Right kidney (tissue), 1 donor: ENCODE measurements at regions not wholly inside any gene's neighbourhood (a gene's known extent, or its start where the extent isn't known, plus 50 kb on each side); places are given as distances from the start of the nearest gene placed in this dataset.

Experiments used
- DNase-seq: peaks from one replicate; pipeline ENCODE4 v3.0.0-alpha.2; 2016

DNA sequence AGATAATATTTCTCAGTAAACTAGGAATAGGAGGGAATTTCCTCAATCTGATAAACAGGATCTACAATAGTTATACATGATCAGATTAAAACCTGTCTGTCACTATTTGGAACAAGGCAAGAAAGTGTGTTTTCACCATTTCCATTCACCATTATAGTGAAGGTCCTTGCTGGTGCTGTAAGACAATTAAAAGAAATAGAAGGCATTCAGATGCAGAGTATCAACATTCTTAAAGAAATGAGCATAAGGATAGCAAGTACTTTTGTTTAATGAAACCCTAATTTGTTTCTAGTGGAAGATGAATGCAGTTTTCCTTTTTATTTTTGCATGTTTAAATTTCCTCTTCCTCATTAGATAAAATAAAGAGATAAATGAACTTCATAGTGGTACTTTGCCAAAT, 693.7 kb downstream of the PLCL1 start:
- DNase-seq: no peak

DNA sequence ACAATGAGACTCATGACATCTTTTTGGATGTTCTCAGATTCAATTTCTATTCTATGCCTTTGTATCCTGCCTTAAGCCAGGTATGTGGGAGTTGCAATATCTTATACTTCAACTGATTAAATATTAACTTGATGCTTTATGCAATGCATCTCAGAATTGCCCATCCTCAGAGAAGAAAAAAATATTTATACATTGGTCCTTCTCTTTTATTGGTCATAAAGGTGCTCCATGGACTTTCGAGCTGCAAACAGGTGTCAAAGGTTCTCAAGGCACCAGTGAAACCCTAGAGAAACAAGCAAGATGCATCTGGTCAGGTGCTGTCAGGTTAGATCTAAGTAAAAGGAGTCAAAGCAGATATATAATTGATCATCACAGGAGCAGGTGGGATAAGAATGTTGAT, 690.5 kb downstream of the PLCL1 start:
- DNase-seq: no peak

DNA sequence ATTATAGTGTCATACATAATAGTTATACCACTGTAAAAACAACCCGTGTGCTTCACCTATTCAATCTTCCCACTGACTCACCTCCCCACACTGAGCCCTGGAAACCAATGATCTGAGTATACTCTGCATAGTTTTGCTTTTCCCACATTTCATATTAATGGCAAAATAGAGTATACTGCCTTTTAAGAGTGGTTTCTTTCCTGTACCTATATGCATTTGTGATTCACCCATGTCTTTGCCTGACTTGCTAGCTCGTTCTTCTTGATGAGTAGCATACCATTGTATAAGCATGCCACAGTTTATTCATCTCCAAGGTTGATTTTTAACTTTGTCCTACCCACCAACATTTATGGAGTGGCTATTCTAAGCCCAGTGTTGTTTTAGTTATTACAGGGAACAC, 686.4 kb downstream of the PLCL1 start:
- no peak for DNase-seq

- DNase-seq: no peak
Measured at GRCh38 chr2:198488964-198489363, 684.6 kb downstream of the PLCL1 start.

DNA sequence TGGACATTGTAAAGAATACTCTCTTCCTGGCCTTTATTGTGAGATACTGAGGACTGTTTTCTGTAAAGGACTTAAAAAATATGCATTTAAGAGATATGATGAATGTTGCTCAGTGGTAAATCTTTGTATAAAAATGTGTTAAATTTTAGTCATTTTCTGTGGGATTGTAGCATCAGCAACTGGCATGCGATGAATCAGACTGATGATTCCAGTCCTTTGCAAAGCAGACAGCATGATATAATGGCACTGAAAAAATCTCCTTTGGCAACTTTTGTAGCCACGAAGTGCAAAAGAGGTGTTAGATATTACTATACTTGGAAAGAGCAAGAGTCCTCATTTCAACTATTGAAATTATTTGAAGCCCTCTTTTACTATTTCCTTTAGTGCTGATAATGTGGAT, 678.7 kb downstream of the PLCL1 start:
- no peak for DNase-seq

DNA sequence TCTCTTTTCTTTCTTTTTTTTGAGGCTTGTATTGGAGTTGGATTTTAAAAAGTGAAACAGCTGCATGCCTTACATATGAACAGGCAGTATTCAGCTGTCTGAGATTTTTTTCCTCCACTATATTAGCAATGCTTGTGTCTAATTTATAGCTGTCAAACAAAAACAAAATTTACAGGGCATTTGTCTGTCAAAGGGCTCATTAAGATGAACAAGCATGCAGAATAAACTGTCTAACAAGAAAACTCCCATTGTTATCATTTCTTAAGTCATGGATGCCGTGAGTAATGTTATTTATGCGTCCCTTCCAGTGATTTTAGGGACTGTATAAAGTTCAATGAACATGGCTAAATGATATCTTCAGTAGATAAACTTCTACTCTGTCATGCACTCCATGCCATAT, 674.7 kb downstream of the PLCL1 start:
- DNase-seq: no peak

- no peak for DNase-seq
Measured at GRCh38 chr2:198478361-198478760, 674.0 kb downstream of the PLCL1 start.

GRCh38 chr2:198476007-198476406, 671.6 kb downstream of the PLCL1 start:
- no peak for DNase-seq

DNA sequence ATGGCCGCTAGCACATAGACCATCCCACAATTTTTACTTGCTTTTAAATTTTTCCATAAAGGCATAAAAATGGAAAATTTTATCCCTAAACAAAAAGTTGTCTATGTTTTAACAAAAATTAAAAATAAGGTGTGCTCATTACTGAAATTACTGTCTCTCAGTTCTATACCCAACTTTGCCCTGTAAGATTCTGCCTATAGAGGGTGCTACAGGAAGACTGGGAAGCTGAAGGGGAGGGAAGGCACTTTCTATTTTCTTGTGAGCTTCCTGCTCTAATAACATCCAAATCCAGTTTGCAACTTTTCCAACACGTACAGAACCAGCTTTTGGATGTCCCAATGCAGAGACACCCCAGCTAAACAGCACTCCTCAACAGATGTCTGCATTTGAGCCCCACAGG, 666.9 kb downstream of the PLCL1 start:
- no peak for DNase-seq

DNA sequence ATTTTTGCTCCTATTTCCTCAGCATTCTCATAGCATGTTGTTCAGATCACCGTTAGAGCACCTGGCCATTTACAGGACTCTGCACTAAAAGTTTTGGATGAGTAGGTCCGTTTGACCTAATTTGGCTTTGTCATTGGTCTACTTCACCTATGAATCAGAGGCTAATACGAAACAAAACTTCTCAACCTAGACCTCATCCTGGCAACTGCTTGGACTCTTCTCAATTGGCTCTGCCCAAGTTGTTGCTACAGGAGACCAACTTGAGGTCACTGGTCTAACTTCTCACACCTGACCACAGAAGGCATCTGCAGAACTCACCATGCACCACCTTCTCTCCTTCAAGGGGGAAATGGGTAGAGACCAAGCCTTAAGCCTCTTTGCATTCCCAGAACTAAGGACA, 663.7 kb downstream of the PLCL1 start:
- no peak for DNase-seq

DNA sequence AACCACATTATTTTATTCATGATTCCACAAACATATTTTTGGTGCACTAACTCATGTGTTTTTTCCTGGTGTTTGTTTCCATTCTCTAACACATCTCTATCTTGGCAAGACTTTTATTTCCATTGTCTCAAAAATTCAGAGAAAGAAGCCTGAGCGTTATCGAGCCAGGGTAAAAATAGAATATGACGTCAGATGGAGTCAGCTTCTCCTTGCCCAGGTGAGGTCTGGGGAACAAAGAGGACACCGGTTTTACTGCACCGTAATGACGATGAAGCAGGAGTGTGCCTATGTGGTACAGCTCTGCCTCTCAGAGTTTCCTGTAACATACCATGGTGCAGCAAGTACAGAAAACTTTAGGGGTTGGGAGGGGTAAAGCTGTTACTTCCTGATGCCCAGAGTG, 661.6 kb downstream of the PLCL1 start:
- no peak for DNase-seq

- DNase-seq: no peak
Measured at GRCh38 chr2:198456418-198456817, 652.0 kb downstream of the PLCL1 start.

GRCh38 chr2:198453866-198454265, 649.5 kb downstream of the PLCL1 start:
- no peak for DNase-seq

DNA sequence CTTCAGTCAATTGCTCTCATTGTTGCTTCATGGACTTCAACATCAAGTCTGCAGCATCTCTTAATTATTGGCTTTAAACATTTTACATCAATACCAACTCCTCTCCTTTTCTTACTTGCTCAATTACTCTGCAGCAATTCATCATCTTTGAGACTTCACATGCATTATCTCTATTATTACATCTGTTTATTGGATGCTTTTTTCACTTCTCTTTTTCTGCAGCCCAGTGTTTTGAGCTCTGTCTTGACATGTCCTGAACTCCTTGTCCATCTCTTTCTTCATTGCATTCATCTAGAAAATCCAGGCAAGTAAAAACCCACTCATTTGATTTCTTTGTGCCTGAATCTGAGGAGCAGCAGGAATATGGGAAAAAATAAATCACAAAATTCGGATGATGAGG, 647.9 kb downstream of the PLCL1 start:
- DNase-seq: no peak

GRCh38 chr2:198448789-198449188, 644.4 kb downstream of the PLCL1 start:
- no peak for DNase-seq

- DNase-seq: no peak
Measured at GRCh38 chr2:198444800-198445287, 640.5 kb downstream of the PLCL1 start.

DNA sequence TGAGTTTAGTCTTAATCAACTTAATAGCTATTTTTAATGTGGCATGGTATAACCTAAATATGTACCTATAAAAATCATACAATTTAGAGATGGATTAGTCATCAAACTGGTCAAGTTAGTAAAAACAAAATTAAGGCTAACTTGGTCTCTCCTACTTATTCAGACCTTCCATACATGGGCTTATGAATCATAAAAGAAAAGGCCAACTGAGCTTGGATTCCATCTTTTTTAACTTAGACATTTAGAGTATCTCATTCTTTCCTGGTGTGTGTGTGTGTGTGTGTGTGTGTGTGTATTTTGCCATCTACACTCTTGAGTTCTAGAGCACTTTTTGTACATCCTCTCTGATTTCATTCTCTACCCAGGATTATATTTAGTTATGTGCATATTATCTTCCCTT, 637.5 kb downstream of the PLCL1 start:
- no peak for DNase-seq

- DNase-seq: no peak
Measured at GRCh38 chr2:198441246-198441645, 636.9 kb downstream of the PLCL1 start.

GRCh38 chr2:198440833-198441232, 636.4 kb downstream of the PLCL1 start:
- DNase-seq: no peak

- DNase-seq: no peak
Measured at GRCh38 chr2:198438331-198438730, 633.9 kb downstream of the PLCL1 start.

DNA sequence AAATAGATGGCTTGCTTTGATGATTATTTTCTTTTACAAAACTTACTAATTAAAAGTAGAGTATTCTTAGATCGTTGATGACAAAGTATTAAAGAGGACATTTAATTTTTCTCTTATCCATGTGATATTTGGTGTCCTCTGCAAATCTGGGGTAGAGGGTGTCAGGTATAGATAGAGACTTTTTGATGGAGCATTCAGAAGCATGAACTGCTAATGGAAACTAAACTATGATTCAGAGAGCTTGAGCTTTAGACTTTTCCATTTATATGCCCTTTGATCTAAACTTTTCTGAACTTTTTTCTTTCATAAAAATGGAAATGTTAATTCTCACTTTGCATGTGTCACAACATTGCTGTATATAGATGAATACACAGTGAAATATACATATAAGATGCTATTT, 619.7 kb downstream of the PLCL1 start:
- no peak for DNase-seq

- DNase-seq: no peak
Measured at GRCh38 chr2:198417836-198418235, 613.4 kb downstream of the PLCL1 start.

DNA sequence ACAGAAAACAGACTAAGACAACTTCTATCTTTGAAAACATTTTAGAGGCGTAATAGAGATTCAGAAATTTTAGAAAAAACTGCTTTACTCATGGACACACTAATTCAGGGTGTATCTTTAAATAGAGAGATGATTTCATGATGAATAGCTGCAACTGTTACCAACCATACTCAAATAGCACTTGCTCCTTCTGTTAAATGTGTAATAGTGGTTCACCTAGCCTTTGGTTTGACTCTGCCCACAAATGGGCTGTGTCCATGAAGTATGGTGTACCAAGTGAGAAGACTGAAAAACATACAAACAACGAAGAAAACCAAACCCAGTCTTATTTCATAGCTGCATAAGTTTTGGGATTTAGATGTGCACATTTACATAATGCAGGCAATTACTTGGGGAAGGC, 610.6 kb downstream of the PLCL1 start:
- DNase-seq: no peak

GRCh38 chr2:198411936-198412335, 607.5 kb downstream of the PLCL1 start:
- DNase-seq: no peak

DNA sequence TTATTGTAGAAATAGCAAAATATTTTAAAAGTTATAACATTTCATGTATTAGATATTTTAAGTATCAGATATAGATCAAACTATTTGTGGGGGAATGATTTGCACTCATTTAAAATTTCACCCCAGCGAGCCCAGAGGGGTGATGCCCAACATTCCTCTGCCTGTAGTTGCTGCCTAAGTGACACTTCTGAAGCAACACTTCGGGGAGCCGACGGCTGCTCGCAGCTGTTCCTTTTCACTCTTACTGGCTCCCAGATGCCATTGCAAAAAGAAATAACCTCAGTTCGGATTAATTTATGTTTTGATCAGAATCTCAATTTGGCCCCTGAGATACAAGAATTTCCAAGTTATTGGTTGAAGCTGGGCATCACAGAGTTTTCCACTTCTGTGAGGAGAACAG, 603.8 kb downstream of the PLCL1 start:
- no peak for DNase-seq

DNA sequence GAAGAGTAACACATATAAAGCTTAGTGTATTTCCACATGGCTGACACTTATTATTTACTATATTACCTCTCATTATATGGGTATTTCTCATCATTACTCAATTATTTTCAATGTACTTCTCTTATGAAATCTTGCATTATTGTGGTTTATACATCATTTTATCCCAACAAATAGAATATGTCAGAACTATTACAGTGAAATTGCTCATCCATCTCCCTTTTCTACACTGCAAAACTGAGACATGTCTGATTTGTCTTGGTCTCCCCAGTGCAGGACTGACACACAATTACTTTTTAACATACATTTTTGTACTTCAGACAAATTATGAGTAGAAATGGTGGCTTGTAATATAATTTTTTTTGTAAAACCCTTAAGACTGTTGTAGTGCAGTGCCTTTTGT, 600.9 kb downstream of the PLCL1 start:
- DNase-seq: no peak
